Stimulated activated CD8-positive, alpha-beta memory T cell treated with anti-CD3 and anti-CD28 coated beads, Interleukin-4, amount 100 ng/mL, for 4 hours (primary cell): ENCODE measurements at regions not wholly inside any gene's neighbourhood (a gene's known extent, or its start where the extent isn't known, plus 50 kb on each side); places are given as distances from the start of the nearest gene placed in this dataset.

Experiments
- DNase-seq, 2 donors: peaks; one replicate each; pipeline ENCODE4 v3.0.0-alpha.2; 2020; ENCODE audit warnings: low read depth in 2 of 2, low spot score in 1 of 2

- DNase-seq: no peak
Measured at GRCh38 chr2:12795851-12796250, 79.1 kb downstream of the TRIB2 start.

GRCh38 chr2:12796657-12797056 is 79.9 kb downstream of the TRIB2 start:
- no peak for DNase-seq

- DNase-seq: no peak
Measured at GRCh38 chr2:12797815-12798214, 81.1 kb downstream of the TRIB2 start.

- DNase-seq: no peak
Measured at GRCh38 chr2:12803607-12804006, 86.9 kb downstream of the TRIB2 start.

GRCh38 chr2:12804091-12804856 is 87.5 kb downstream of the TRIB2 start:
- no peak for DNase-seq

GRCh38 chr2:12805033-12805432 is 88.3 kb downstream of the TRIB2 start:
- DNase-seq: no peak

GRCh38 chr2:12806549-12807242 is 90.0 kb downstream of the TRIB2 start:
- no peak for DNase-seq

GRCh38 chr2:12807907-12808810 is 91.4 kb downstream of the TRIB2 start:
- DNase-seq: no peak

GRCh38 chr2:12809526-12809925 is 92.8 kb downstream of the TRIB2 start:
- no peak for DNase-seq

GRCh38 chr2:12811916-12812315 is 95.2 kb downstream of the TRIB2 start:
- DNase-seq: no peak

- DNase-seq: no peak
Measured at GRCh38 chr2:12813166-12813565, 96.4 kb downstream of the TRIB2 start.

- DNase-seq: no peak
Measured at GRCh38 chr2:12816379-12817306, 99.9 kb downstream of the TRIB2 start.

GRCh38 chr2:12817870-12818269 is 101.1 kb downstream of the TRIB2 start:
- DNase-seq: no peak

- no peak for DNase-seq
Measured at GRCh38 chr2:12818416-12819102, 101.8 kb downstream of the TRIB2 start.

GRCh38 chr2:12819103-12819475 is 102.4 kb downstream of the TRIB2 start:
- no peak for DNase-seq

- DNase-seq: no peak
Measured at GRCh38 chr2:12819721-12820120, 103.0 kb downstream of the TRIB2 start.

- no peak for DNase-seq
Measured at GRCh38 chr2:12821656-12822055, 104.9 kb downstream of the TRIB2 start.

- DNase-seq: no peak
Measured at GRCh38 chr2:12824351-12824777, 107.6 kb downstream of the TRIB2 start.

- no peak for DNase-seq
Measured at GRCh38 chr2:12824778-12825379, 108.1 kb downstream of the TRIB2 start.

GRCh38 chr2:12826781-12827180 is 110.0 kb downstream of the TRIB2 start:
- no peak for DNase-seq
